NB4 (cell line): ENCODE measurements at regions not wholly inside any gene's neighbourhood (a gene's known extent, or its start where the extent isn't known, plus 50 kb on each side); places are given as distances from the start of the nearest gene placed in this dataset.

Experiments
- CTCF ChIP-seq: IDR thresholded peaks from one replicate; pipeline ENCODE4 v1.5.1; 2012; ENCODE audit warnings: low read depth, low read length
- MAX ChIP-seq: IDR thresholded peaks from 2 replicates; pipeline ENCODE4 v1.6.1; 2011; ENCODE audit warnings: low read depth, low read length
- MYC ChIP-seq: IDR thresholded peaks from 2 replicates; pipeline ENCODE4 v1.6.1; 2011; ENCODE audit warnings: low read depth, low read length
- POLR2A ChIP-seq: IDR thresholded peaks from 2 replicates; pipeline ENCODE4 v1.6.1; 2011; ENCODE audit warnings: mild to moderate bottlenecking; ENCODE audit not compliant: insufficient read length; ENCODE audit errors: extremely low read depth

GRCh38 chr7:83821866-83822265 lies 172.9 kb upstream of the SEMA3E start:
- TF ChIP-seq MAX (no peak), CTCF (no peak), POLR2A (no peak), MYC (no peak)
